HCT116 (cell line): ENCODE measurements at regions not wholly inside any gene's neighbourhood (a gene's known extent, or its start where the extent isn't known, plus 50 kb on each side); places are given as distances from the start of the nearest gene placed in this dataset.

Source experiments
- POLR2A ChIP-seq: IDR thresholded peaks from 2 replicates; pipeline ENCODE4 v1.7.0; 2011; ENCODE audit warnings: borderline replicate concordance; ENCODE audit not compliant: insufficient read depth, insufficient read length; ENCODE audit errors: extremely low read depth
- TF ChIP-seq, protein P1 (sequence below), 3 experiments: fragments of 200-600 bp in 1 of 3; sonication (generic) in 1 of 3; IDR thresholded peaks in 2 of 3; conservative IDR thresholded peaks in 1 of 3; 2 replicates each; pipeline ENCODE4 v1.5.1; 2012 to 2017; ENCODE audit warnings: low read depth in 2 of 3, low read length in 2 of 3, antibody characterized with exemption in 1 of 3, borderline replicate concordance in 1 of 3, control low read depth in 1 of 3, mild to moderate bottlenecking in 1 of 3, mixed read lengths in 1 of 3, mixed run types in 1 of 3, moderate library complexity in 1 of 3; ENCODE audit not compliant: insufficient read depth in 1 of 3

DNA sequence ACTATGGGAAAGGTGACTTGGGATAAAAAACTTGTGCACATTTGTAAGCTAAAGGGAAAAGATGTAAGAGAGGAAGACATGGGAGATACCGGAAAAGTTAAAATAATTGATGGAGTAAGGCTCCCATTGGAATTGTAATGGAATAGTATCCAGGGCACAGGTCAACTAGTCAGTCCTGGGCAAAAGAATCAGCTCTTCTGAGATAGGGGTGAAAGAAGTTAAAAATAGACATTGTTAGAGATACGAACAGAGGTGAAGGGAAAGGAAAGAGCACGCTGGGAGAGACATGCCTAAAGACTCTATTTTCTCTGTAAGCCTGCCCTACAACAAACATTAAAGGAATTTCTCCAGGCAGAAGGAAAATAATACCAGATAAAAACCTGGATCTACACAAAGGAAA is 101.6 kb downstream of the SLC41A2 start:
- TF ChIP-seq, protein P1, sequence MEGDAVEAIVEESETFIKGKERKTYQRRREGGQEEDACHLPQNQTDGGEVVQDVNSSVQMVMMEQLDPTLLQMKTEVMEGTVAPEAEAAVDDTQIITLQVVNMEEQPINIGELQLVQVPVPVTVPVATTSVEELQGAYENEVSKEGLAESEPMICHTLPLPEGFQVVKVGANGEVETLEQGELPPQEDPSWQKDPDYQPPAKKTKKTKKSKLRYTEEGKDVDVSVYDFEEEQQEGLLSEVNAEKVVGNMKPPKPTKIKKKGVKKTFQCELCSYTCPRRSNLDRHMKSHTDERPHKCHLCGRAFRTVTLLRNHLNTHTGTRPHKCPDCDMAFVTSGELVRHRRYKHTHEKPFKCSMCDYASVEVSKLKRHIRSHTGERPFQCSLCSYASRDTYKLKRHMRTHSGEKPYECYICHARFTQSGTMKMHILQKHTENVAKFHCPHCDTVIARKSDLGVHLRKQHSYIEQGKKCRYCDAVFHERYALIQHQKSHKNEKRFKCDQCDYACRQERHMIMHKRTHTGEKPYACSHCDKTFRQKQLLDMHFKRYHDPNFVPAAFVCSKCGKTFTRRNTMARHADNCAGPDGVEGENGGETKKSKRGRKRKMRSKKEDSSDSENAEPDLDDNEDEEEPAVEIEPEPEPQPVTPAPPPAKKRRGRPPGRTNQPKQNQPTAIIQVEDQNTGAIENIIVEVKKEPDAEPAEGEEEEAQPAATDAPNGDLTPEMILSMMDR (IDR thresholded peaks at IDR 0.05 in 2 of 3, conservative IDR thresholded peaks at IDR 0.05 in 1 of 3; ENCODE audit: borderline replicate concordance in 1 of 3, insufficient read depth in 1 of 3, low read depth in 2 of 3, low read length in 2 of 3), result no peak
- TF ChIP-seq POLR2A, result no peak
